IPS-18a (cell line): ENCODE measurements at regions not wholly inside any gene's neighbourhood (a gene's known extent, or its start where the extent isn't known, plus 50 kb on each side); places are given as distances from the start of the nearest gene placed in this dataset.
"Not testable (repeated sequence)": the region's sequence is repeated elsewhere in the genome, so short reads cannot be mapped to it uniquely, and the experiment has no call there.

ENCODE experiments used
- H3K27ac ChIP-seq: one replicate; pipeline ENCODE4 v1.5.1; 2013; ENCODE audit warnings: low read length
- H3K27me3 ChIP-seq: one replicate; pipeline ENCODE4 v1.6.1; 2013; ENCODE audit warnings: mild to moderate bottlenecking, low read length; ENCODE audit not compliant: control insufficient read depth, insufficient read depth
- H3K36me3 ChIP-seq: one replicate; pipeline ENCODE4 v1.6.1; 2013; ENCODE audit warnings: low read depth, low read length; ENCODE audit not compliant: control insufficient read depth
- H3K4me1 ChIP-seq: one replicate; pipeline ENCODE4 v1.6.1; 2013; ENCODE audit warnings: low read depth, low read length; ENCODE audit not compliant: control insufficient read depth
- H3K4me3 ChIP-seq: one replicate; pipeline ENCODE4 v1.5.1; 2013; ENCODE audit warnings: low read length
- H3K9ac ChIP-seq: one replicate; pipeline ENCODE4 v1.6.1; 2013; ENCODE audit warnings: mild to moderate bottlenecking, low read length, moderate library complexity
- H3K9me3 ChIP-seq: one replicate; pipeline ENCODE4 v1.6.1; 2013; ENCODE audit warnings: low read depth, low read length; ENCODE audit not compliant: control insufficient read depth

GRCh38 chr6:140647322-140647721 is 1272.9 kb upstream of the CITED2 start:
- H3K27me3 ChIP-seq, H3K4me1 ChIP-seq, H3K27ac ChIP-seq, H3K9ac ChIP-seq, H3K36me3 ChIP-seq, H3K4me3 ChIP-seq, H3K9me3 ChIP-seq: not testable (repeated sequence)

- Histone ChIP-seq H3K27ac (no peak overlapping the region), H3K36me3 (no peaks in the 10 kb centered on the region), H3K9ac (no peak overlapping the region), H3K4me3 (no peak overlapping the region), H3K9me3 (peaks cover 7% of the 10 kb centered on the region), H3K27me3 (no peaks in the 10 kb centered on the region), H3K4me1 (no peaks in the 10 kb centered on the region)
Observed at GRCh38 chr6:140644017-140644416, 1269.6 kb upstream of the CITED2 start.

- Histone ChIP-seq H3K9me3 (peaks cover 7% of the 10 kb centered on the region), H3K27ac (no peak overlapping the region), H3K4me1 (peaks cover 6% of the 10 kb centered on the region), H3K36me3 (no peaks in the 10 kb centered on the region), H3K9ac (no peak overlapping the region), H3K27me3 (no peaks in the 10 kb centered on the region), H3K4me3 (no peak overlapping the region)
Observed at GRCh38 chr6:140641412-140641811, 1267.0 kb upstream of the CITED2 start.

GRCh38 chr6:140636908-140637402 is 1262.5 kb upstream of the CITED2 start:
- no peaks in the 10 kb centered on the region for H3K27me3 ChIP-seq
- H3K4me3 ChIP-seq = no peak overlapping the region
- no peaks in the 10 kb centered on the region for H3K36me3 ChIP-seq
- no peak overlapping the region for H3K27ac ChIP-seq
- H3K9ac ChIP-seq = no peak overlapping the region
- peaks cover 9% of the 10 kb centered on the region for H3K4me1 ChIP-seq
- H3K9me3 ChIP-seq = no peaks in the 10 kb centered on the region

- Histone ChIP-seq H3K9me3 (no peaks in the 10 kb centered on the region), H3K9ac (no peak overlapping the region), H3K4me1 (peaks cover 9% of the 10 kb centered on the region), H3K4me3 (no peak overlapping the region), H3K36me3 (no peaks in the 10 kb centered on the region), H3K27ac (no peak overlapping the region), H3K27me3 (no peaks in the 10 kb centered on the region)
Observed at GRCh38 chr6:140636271-140636907, 1261.9 kb upstream of the CITED2 start.

GRCh38 chr6:140627002-140627401 is 1252.6 kb upstream of the CITED2 start:
- Histone ChIP-seq H3K36me3 (no peaks in the 10 kb centered on the region), H3K4me3 (no peak overlapping the region), H3K9me3 (peaks cover 24% of the 10 kb centered on the region), H3K9ac (no peak overlapping the region), H3K4me1 (no peaks in the 10 kb centered on the region), H3K27me3 (no peaks in the 10 kb centered on the region), H3K27ac (no peak overlapping the region)

- H3K36me3 ChIP-seq = no peaks in the 10 kb centered on the region
- H3K27ac ChIP-seq = no peak overlapping the region
- H3K27me3 ChIP-seq = no peaks in the 10 kb centered on the region
- H3K9ac ChIP-seq = no peak overlapping the region
- H3K4me1 ChIP-seq = no peaks in the 10 kb centered on the region
- H3K4me3 ChIP-seq = no peak overlapping the region
- peaks cover 24% of the 10 kb centered on the region for H3K9me3 ChIP-seq
Observed at GRCh38 chr6:140623498-140623897, 1249.0 kb upstream of the CITED2 start.

GRCh38 chr6:140620496-140620895 is 1246.0 kb upstream of the CITED2 start:
- no peaks in the 10 kb centered on the region for H3K27me3 ChIP-seq

GRCh38 chr6:140609956-140610355 is 1235.5 kb upstream of the CITED2 start:
- no peaks in the 10 kb centered on the region for H3K9me3 ChIP-seq
- no peaks in the 10 kb centered on the region for H3K36me3 ChIP-seq
- H3K27ac ChIP-seq = no peak overlapping the region
- H3K27me3 ChIP-seq = no peaks in the 10 kb centered on the region
- no peak overlapping the region for H3K9ac ChIP-seq
- no peaks in the 10 kb centered on the region for H3K4me1 ChIP-seq
- H3K4me3 ChIP-seq = no peak overlapping the region

More at GRCh38 chr6:140620496-140620895, 1246.0 kb upstream of the CITED2 start:
- Histone ChIP-seq H3K4me1 (no peaks in the 10 kb centered on the region), H3K27ac (no peak overlapping the region), H3K9ac (no peak overlapping the region), H3K4me3 (no peak overlapping the region), H3K36me3 (no peaks in the 10 kb centered on the region), H3K9me3 (no peaks in the 10 kb centered on the region)

GRCh38 chr6:140609321-140609720 is 1234.9 kb upstream of the CITED2 start:
- Histone ChIP-seq H3K4me3 (no peak overlapping the region), H3K27ac (no peak overlapping the region), H3K36me3 (no peaks in the 10 kb centered on the region), H3K4me1 (no peaks in the 10 kb centered on the region), H3K9ac (no peak overlapping the region), H3K9me3 (no peaks in the 10 kb centered on the region), H3K27me3 (no peaks in the 10 kb centered on the region)

GRCh38 chr6:140604786-140605185 is 1230.3 kb upstream of the CITED2 start:
- H3K27me3 ChIP-seq = no peaks in the 10 kb centered on the region
- H3K9me3 ChIP-seq = no peaks in the 10 kb centered on the region
- no peaks in the 10 kb centered on the region for H3K4me1 ChIP-seq
- no peaks in the 10 kb centered on the region for H3K36me3 ChIP-seq
- no peak overlapping the region for H3K4me3 ChIP-seq
- H3K9ac ChIP-seq = no peak overlapping the region
- no peak overlapping the region for H3K27ac ChIP-seq

- H3K4me1 ChIP-seq = no peaks in the 10 kb centered on the region
- H3K27me3 ChIP-seq = no peaks in the 10 kb centered on the region
- no peak overlapping the region for H3K27ac ChIP-seq
- no peaks in the 10 kb centered on the region for H3K9me3 ChIP-seq
- no peak overlapping the region for H3K9ac ChIP-seq
- H3K36me3 ChIP-seq = no peaks in the 10 kb centered on the region
- no peak overlapping the region for H3K4me3 ChIP-seq
Observed at GRCh38 chr6:140602431-140603248, 1228.2 kb upstream of the CITED2 start.
